HuH-7.5 (cell line): ENCODE measurements at regions not wholly inside any gene's neighbourhood (a gene's known extent, or its start where the extent isn't known, plus 50 kb on each side); places are given as distances from the start of the nearest gene placed in this dataset.

ENCODE experiments used
- DNase-seq: peaks from one replicate; pipeline ENCODE4 v3.0.0; 2011; ENCODE audit warnings: low spot score

GRCh38 chr16:5433587-5433986 is 336.0 kb upstream of the EEF2KMT start:
- DNase-seq = no peak

GRCh38 chr16:5432166-5432565 is 334.6 kb upstream of the EEF2KMT start:
- DNase-seq = no peak

- no peak for DNase-seq
Measured at GRCh38 chr16:5430598-5430997, 333.0 kb upstream of the EEF2KMT start.

GRCh38 chr16:5428932-5429331 is 331.3 kb upstream of the EEF2KMT start:
- no peak for DNase-seq

GRCh38 chr16:5427571-5427970 is 330.0 kb upstream of the EEF2KMT start:
- DNase-seq = no peak

GRCh38 chr16:5422643-5423496 is 325.3 kb upstream of the EEF2KMT start:
- DNase-seq = no peak

- no peak for DNase-seq
Measured at GRCh38 chr16:5422047-5422446, 324.5 kb upstream of the EEF2KMT start.

- DNase-seq = no peak
Measured at GRCh38 chr16:5416013-5416412, 318.4 kb upstream of the EEF2KMT start.

GRCh38 chr16:5415123-5415522 is 317.5 kb upstream of the EEF2KMT start:
- DNase-seq = no peak

GRCh38 chr16:5412731-5413130 is 315.1 kb upstream of the EEF2KMT start:
- no peak for DNase-seq

GRCh38 chr16:5398203-5398602 is 300.6 kb upstream of the EEF2KMT start:
- DNase-seq = no peak

- no peak for DNase-seq
Measured at GRCh38 chr16:5396880-5397279, 299.3 kb upstream of the EEF2KMT start.

GRCh38 chr16:5393070-5393469 is 295.5 kb upstream of the EEF2KMT start:
- DNase-seq = no peak

- no peak for DNase-seq
Measured at GRCh38 chr16:5386989-5387388, 289.4 kb upstream of the EEF2KMT start.

GRCh38 chr16:5385811-5386210 is 288.2 kb upstream of the EEF2KMT start:
- no peak for DNase-seq

- DNase-seq = no peak
Measured at GRCh38 chr16:5385115-5385514, 287.5 kb upstream of the EEF2KMT start.

- DNase-seq = no peak
Measured at GRCh38 chr16:5383737-5384136, 286.1 kb upstream of the EEF2KMT start.

GRCh38 chr16:5382484-5382883 is 284.9 kb upstream of the EEF2KMT start:
- no peak for DNase-seq

GRCh38 chr16:5381481-5381880 is 283.9 kb upstream of the EEF2KMT start:
- no peak for DNase-seq

- DNase-seq = no peak
Measured at GRCh38 chr16:5379954-5380353, 282.4 kb upstream of the EEF2KMT start.

- no peak for DNase-seq
Measured at GRCh38 chr16:5378531-5378930, 280.9 kb upstream of the EEF2KMT start.

- DNase-seq = no peak
Measured at GRCh38 chr16:5377280-5377898, 279.8 kb upstream of the EEF2KMT start.

- no peak for DNase-seq
Measured at GRCh38 chr16:5374184-5374583, 276.6 kb upstream of the EEF2KMT start.

- no peak for DNase-seq
Measured at GRCh38 chr16:5367951-5368350, 270.4 kb upstream of the EEF2KMT start.
